ENCODE measurements at regions not wholly inside any gene's neighbourhood (a gene's known extent, or its start where the extent isn't known, plus 50 kb on each side); places are given as distances from the start of the nearest gene placed in this dataset.

- TF ChIP-seq POLR2AphosphoS5 (IDR thresholded peaks at IDR 0.05; ENCODE audit: borderline replicate concordance, low read depth, low read length) = no peak
- no peak for TF ChIP-seq EZH2 (IDR thresholded peaks at IDR 0.05)
Observed at GRCh38 chr5:153919161-153919560, 119.5 kb downstream of the FAM114A2 start.

Data from SK-N-MC (cell line).